ENCODE measurements at regions not wholly inside any gene's neighbourhood (a gene's known extent, or its start where the extent isn't known, plus 50 kb on each side); places are given as distances from the start of the nearest gene placed in this dataset.

- TF ChIP-seq TAF1 (IDR thresholded peaks at IDR 0.05; ENCODE audit: low read depth) (no peak), REST (IDR thresholded peaks at IDR 0.05; ENCODE audit: low read depth) (no peak), YY1 (IDR thresholded peaks at IDR 0.05; ENCODE audit: low read depth) (no peak), EP300 (IDR thresholded peaks at IDR 0.05; ENCODE audit: borderline replicate concordance) (no peak)
Measured at GRCh38 chr5:54678737-54679136, 161.2 kb downstream of the SNX18 start.
